ENCODE measurements at regions not wholly inside any gene's neighbourhood (a gene's known extent, or its start where the extent isn't known, plus 50 kb on each side); places are given as distances from the start of the nearest gene placed in this dataset.

GRCh38 chr6:2547355-2547754 is 203.4 kb downstream of the MYLK4 start:
- Histone ChIP-seq H3K27me3 (ENCODE audit: insufficient read depth, low read length) (no peaks in the 10 kb centered on the region), H3K9me2 (ENCODE audit: insufficient read depth) (no peaks in the 10 kb centered on the region), H4K20me1 (ENCODE audit: insufficient read depth) (no peaks in the 10 kb centered on the region), H3K36me3 (ENCODE audit: control insufficient read depth in 1 of 2, insufficient read depth in 2 of 2, low read length in 2 of 2) (no peaks in the 10 kb centered on the region), H3K9me3 (ENCODE audit: control insufficient read depth in 1 of 2, insufficient read depth in 1 of 2, low read depth in 1 of 2, low read length in 2 of 2) (no peaks in the 10 kb centered on the region), H3K4me3 (replicated peaks in 1 of 2; ENCODE audit: low read depth in 1 of 2, low read length in 2 of 2) (no peak overlapping the region), H3K4me2 (ENCODE audit: low read length) (no peak overlapping the region), H3K27ac (ENCODE audit: low read depth, low read length) (no peak overlapping the region), H2AFZ (ENCODE audit: low read depth, low read length, poor library complexity, severe bottlenecking) (no peak overlapping the region), H3K9ac (ENCODE audit: low read length) (no peak overlapping the region), H3K79me2 (ENCODE audit: insufficient read depth, low read length) (no peaks in the 10 kb centered on the region), H3K4me1 (ENCODE audit: control insufficient read depth in 1 of 2, insufficient read depth in 2 of 2, low read length in 2 of 2) (peaks cover 0 to 5% of the 10 kb centered on the region in 2 experiments; a peak in 1 of 4 replicates)
- no peak for TF ChIP-seq SP1 (IDR thresholded peaks at IDR 0.05; ENCODE audit: low read depth)
- TF ChIP-seq TCF7L2 (IDR thresholded peaks at IDR 0.05; ENCODE audit: borderline replicate concordance, extremely low read depth, insufficient read depth, insufficient read length): no peak
- no peak for TF ChIP-seq EZH2 (IDR thresholded peaks at IDR 0.05)
- no peak for TF ChIP-seq ELF1 (IDR thresholded peaks at IDR 0.05; ENCODE audit: borderline replicate concordance, low read depth)
- no peak for TF ChIP-seq POLR2AphosphoS5 (IDR thresholded peaks at IDR 0.05; ENCODE audit: low read depth, low read length)
- ATAC-seq: no peak
- no TSS peak for BruUV-seq (replicated peaks)
- no peak for DNase-seq (ENCODE audit: low read depth, low spot score)
- ChIA-PET RAD21 (ENCODE audit: low non-redundant PET in 1 of 2, low total read pairs in 2 of 2, uncharacterized antibody in 2 of 2, unreplicated experiment in 2 of 2) (no interaction called here), POLR2A (no interaction called here), CTCF (no interaction called here)
- intact Hi-C loops (cut with micrococcal nuclease): no loop called here

GRCh38 chr6:2546901-2547300 is 203.8 kb downstream of the MYLK4 start:
- TF ChIP-seq SRF (IDR thresholded peaks at IDR 0.05; ENCODE audit: low read depth) (no peak), ZNF274 (IDR thresholded peaks at IDR 0.05; ENCODE audit: low read depth, low read length) (no peak), TCF7L2 (IDR thresholded peaks at IDR 0.05; ENCODE audit: borderline replicate concordance, extremely low read depth, insufficient read depth, insufficient read length) (no peak), JUND (IDR thresholded peaks at IDR 0.05) (no peak), ZFX (IDR thresholded peaks at IDR 0.05) (no peak), SIN3A (IDR thresholded peaks at IDR 0.05; ENCODE audit: low read depth) (no peak), FOSL1 (IDR thresholded peaks at IDR 0.05; ENCODE audit: low read depth) (no peak), CBX3 (IDR thresholded peaks at IDR 0.05; ENCODE audit: low read depth) (no peak), ATF3 (IDR thresholded peaks at IDR 0.05) (no peak), ZBTB33 (IDR thresholded peaks at IDR 0.05; ENCODE audit: extremely low read depth, insufficient replicate concordance, low read length) (no peak), RAD21 (IDR thresholded peaks at IDR 0.05; ENCODE audit: low read depth) (no peak)
- no TSS peak for BruUV-seq (replicated peaks)
- Histone ChIP-seq H4K20me1 (ENCODE audit: insufficient read depth) (no peaks in the 10 kb centered on the region), H3K9ac (ENCODE audit: low read length) (no peak overlapping the region), H3K27me3 (ENCODE audit: insufficient read depth, low read length) (no peaks in the 10 kb centered on the region), H3K27ac (ENCODE audit: low read depth, low read length) (no peak overlapping the region), H3K4me1 (ENCODE audit: control insufficient read depth in 1 of 2, insufficient read depth in 2 of 2, low read length in 2 of 2) (peaks cover 0 to 5% of the 10 kb centered on the region in 2 experiments; a peak in 1 of 4 replicates), H3K9me3 (ENCODE audit: control insufficient read depth in 1 of 2, insufficient read depth in 1 of 2, low read depth in 1 of 2, low read length in 2 of 2) (no peaks in the 10 kb centered on the region), H3K36me3 (ENCODE audit: control insufficient read depth in 1 of 2, insufficient read depth in 2 of 2, low read length in 2 of 2) (no peaks in the 10 kb centered on the region), H3K79me2 (ENCODE audit: insufficient read depth, low read length) (no peaks in the 10 kb centered on the region), H3K9me2 (ENCODE audit: insufficient read depth) (no peaks in the 10 kb centered on the region), H3K4me3 (replicated peaks in 1 of 2; ENCODE audit: low read depth in 1 of 2, low read length in 2 of 2) (no peak overlapping the region), H2AFZ (ENCODE audit: low read depth, low read length, poor library complexity, severe bottlenecking) (no peak overlapping the region), H3K4me2 (ENCODE audit: low read length) (no peak overlapping the region)
- RAD21 ChIA-PET (ENCODE audit: low non-redundant PET in 1 of 2, low total read pairs in 2 of 2, uncharacterized antibody in 2 of 2, unreplicated experiment in 2 of 2): no interaction called here
- ATAC-seq (no peak), DNase-seq (ENCODE audit: low read depth, low spot score) (no peak)
- POLR2A ChIA-PET: no interaction called here
- CTCF ChIA-PET: no interaction called here
- intact Hi-C loops (cut with micrococcal nuclease): no loop called here

All from HCT116 (cell line).